ENCODE measurements at regions not wholly inside any gene's neighbourhood (a gene's known extent, or its start where the extent isn't known, plus 50 kb on each side); places are given as distances from the start of the nearest gene placed in this dataset.
A peak's percentile ranks its signal among the peaks of the same experiment; 100 is the strongest.

- H3K27ac ChIP-seq (ENCODE audit: extremely low read depth, low read depth, low read length) = no peak overlapping the region
- H3K4me3 ChIP-seq = no peak overlapping the region
- peaks cover 19% of the 10 kb centered on the region for H3K9me3 ChIP-seq (replicated peaks; ENCODE audit: control insufficient read depth, insufficient read depth, low read depth, low read length)
- H4K20me1 ChIP-seq (replicated peaks; ENCODE audit: control insufficient read depth, insufficient read depth, low read length) = no peaks in the 10 kb centered on the region
- FAIRE-seq = no peak
- no peak overlapping the region for H2AFZ ChIP-seq (ENCODE audit: low read depth, low read length)
- in situ Hi-C loops (cut with MboI) (no loop called here), intact Hi-C loops (cut with micrococcal nuclease) (no loop called here)
- no peak overlapping the region for H3K9ac ChIP-seq (ENCODE audit: insufficient read depth in 1 of 2, low read depth in 2 of 2, low read length in 2 of 2)
- DNase-seq (ENCODE audit: extremely low read depth in 1 of 4, low spot score in 3 of 4) = no peak
- peaks cover 0 to 4% of the 10 kb centered on the region in 2 experiments; a peak in 2 of 5 replicates for H3K4me1 ChIP-seq (replicated peaks in 1 of 2; ENCODE audit: control insufficient read depth in 2 of 2, insufficient read depth in 2 of 2, low read length in 2 of 2)
- no peaks in the 10 kb centered on the region for H3K9me1 ChIP-seq (ENCODE audit: control insufficient read depth, insufficient read depth, low read length)
- POLR2A ChIA-PET = no interaction called here
- no peak overlapping the region for H3K4me2 ChIP-seq (ENCODE audit: insufficient read depth, low read length)
- no TSS peak for BruUV-seq (replicated peaks)
- no peak for ATAC-seq
- CTCF ChIA-PET (ENCODE audit: low intra/inter-chr PET ratio) = no interaction called here
- WGBS (ENCODE audit: insufficient coverage, low coverage, missing lambda C conversion rate) = 8% methylated on average over 1 of the region's 1 CpG
- H3K36me3 ChIP-seq (ENCODE audit: control insufficient read depth, insufficient read depth, low read length) = no peaks in the 10 kb centered on the region
- no peaks in the 10 kb centered on the region for H3K27me3 ChIP-seq (ENCODE audit: control insufficient read depth in 2 of 2, insufficient read depth in 2 of 2, low read length in 2 of 2)
- no peaks in the 10 kb centered on the region for H3K79me2 ChIP-seq (ENCODE audit: control insufficient read depth, insufficient read depth, low read length)
- TF ChIP-seq BCOR (IDR thresholded peaks at IDR 0.05) (0 out of 2 replicates have a peak, but pooled peaks have one; percentile 16), ZNF23 (CRISPR knock-in tag; IDR thresholded peaks at IDR 0.05) (no peak), SMAD2 (IDR thresholded peaks at IDR 0.05; ENCODE audit: low read depth, low read length) (no peak), ZNF384 (IDR thresholded peaks at IDR 0.05; ENCODE audit: low read depth, low read length) (no peak), MLLT1 (IDR thresholded peaks at IDR 0.05) (no peak), RBM17 (IDR thresholded peaks at IDR 0.05; ENCODE audit: borderline replicate concordance, low read depth, low read length) (no peak), RAD51 (IDR thresholded peaks at IDR 0.05; ENCODE audit: borderline replicate concordance, low read depth) (no peak), ZNF121 (CRISPR knock-in tag; conservative IDR thresholded peaks at IDR 0.05) (peak; percentile 91), TCFL5 (CRISPR knock-in tag; conservative IDR thresholded peaks at IDR 0.05) (no peak), ESRRB (CRISPR knock-in tag; IDR thresholded peaks at IDR 0.05; ENCODE audit: borderline replicate concordance) (no peak), CEBPB (tag; IDR thresholded peaks at IDR 0.05) (no peak)
These were observed 112.4 kb upstream of the RAI14 start for GRCh38 chr5:34543687-34544086.

All from K562 (cell line).